Muscle of arm (tissue), 1 donor: ENCODE measurements at regions not wholly inside any gene's neighbourhood (a gene's known extent, or its start where the extent isn't known, plus 50 kb on each side); places are given as distances from the start of the nearest gene placed in this dataset.
"Not testable (repeated sequence)": the region's sequence is repeated elsewhere in the genome, so short reads cannot be mapped to it uniquely, and the experiment has no call there.

Source experiments
- DNase-seq: peaks from one replicate; pipeline ENCODE4 v3.0.0-alpha.2; 2013

GRCh38 chr1:43108080-43108479, 64.0 kb downstream of the EBNA1BP2 start:
- no peak for DNase-seq

- no peak for DNase-seq
Observed at GRCh38 chr1:43107664-43108063, 64.4 kb downstream of the EBNA1BP2 start.

- DNase-seq, result no peak
Observed at GRCh38 chr1:43104027-43104763, 67.9 kb downstream of the EBNA1BP2 start.

GRCh38 chr1:43101061-43101460, 71.0 kb downstream of the EBNA1BP2 start:
- no peak for DNase-seq

DNA sequence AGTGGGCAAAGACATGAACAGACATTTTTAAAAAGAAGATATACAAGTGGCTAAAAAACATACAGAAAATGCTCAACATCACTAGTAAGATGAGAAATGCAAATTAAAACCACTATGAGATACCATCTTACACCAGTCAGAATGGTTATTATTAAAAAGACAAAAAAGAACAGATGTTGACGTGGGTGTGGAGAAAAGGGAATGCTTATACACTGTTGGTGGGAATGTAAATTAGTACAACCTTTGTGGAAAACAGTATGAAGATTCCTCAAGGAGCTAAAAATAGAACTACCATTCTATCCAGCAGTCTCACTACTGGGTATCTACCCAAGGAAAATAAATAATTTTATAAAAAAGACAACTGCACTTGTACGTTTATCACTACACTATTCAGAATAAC, 73.9 kb downstream of the EBNA1BP2 start:
- DNase-seq, result no peak

- DNase-seq, result not testable (repeated sequence)
Observed at GRCh38 chr1:43096528-43096927, 75.6 kb downstream of the EBNA1BP2 start.

- DNase-seq, result not testable (repeated sequence)
Observed at GRCh38 chr1:43090812-43091211, 81.3 kb downstream of the EBNA1BP2 start.

DNA sequence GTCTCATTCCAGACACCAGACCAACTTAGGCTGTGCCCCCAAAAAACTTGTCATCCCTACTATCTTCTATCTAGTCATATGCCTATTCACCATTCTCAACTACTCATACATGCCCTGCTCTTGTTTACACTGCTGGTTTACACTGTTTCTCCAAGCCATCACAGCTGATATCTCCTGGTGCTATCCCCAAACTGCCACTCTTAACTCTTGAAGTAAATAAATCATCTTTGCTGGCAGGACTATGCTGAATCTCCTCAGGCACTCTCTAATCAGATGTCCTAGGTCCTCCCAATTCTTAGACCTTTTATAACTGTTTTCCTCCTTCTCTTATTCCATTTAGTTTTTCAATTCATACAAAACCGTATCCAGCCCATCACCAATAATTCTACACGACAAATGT, 81.9 kb downstream of the EBNA1BP2 start:
- not testable (repeated sequence) for DNase-seq

- no peak for DNase-seq
Observed at GRCh38 chr1:43083375-43083891, 88.7 kb downstream of the EBNA1BP2 start.

DNA sequence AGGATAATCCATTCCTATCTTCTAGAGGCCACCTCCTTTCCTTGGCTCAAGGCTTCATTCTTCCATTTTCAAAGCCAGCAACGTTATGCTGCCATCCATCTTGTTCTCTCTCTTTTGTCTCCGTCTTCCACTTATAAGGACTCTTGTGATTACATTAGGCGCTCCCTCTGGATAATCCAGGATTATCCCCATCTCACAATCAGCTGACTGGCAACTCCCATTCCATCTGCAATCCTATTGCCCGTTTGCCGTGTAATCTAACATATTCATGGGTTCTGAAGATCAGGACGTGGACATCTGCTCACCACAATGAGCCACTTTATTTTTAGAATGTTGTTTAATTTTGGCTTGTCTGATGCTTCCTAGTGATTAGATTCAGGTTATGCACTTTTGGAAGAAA, 89.3 kb downstream of the EBNA1BP2 start:
- DNase-seq, result no peak

DNA sequence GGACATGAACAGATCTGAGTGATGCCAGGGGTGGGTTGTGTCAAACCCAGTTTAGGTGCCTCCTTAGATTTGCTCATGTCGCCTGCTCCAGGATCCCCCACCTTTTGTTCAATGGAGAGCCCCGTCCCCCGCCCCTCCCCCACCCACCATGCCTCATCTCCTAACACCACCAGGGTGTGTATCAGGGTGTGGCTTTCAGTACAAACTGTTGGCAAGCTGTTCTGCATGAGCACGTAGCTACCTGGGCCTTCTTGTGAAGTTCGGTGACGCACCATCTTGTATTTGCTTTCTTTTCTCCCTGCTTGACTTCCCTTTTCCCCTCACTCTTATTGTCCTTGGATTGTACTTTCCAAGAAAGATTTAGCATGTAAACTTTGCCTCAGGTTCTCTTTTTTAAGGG, 94.8 kb downstream of the EBNA1BP2 start:
- no peak for DNase-seq

- DNase-seq, result no peak
Observed at GRCh38 chr1:43074709-43075108, 97.4 kb downstream of the EBNA1BP2 start.

DNA sequence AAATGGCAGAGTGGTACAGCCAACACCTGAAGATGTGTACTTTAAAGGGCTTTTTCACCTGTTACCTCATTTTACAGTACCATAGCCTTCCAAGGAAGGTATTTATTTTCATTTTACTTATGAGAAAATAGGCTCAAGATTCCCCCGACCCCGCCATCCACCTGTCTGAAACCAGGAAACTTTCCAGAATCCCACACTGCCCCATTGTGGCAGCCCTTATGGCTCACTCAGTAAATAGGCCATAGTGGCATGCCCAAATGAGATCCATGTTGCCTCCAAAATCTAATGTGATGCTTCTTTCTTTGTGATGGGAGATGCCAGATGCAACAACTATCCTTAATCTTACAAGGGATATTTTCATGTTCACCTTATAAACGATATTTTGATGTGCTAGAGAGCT, 97.8 kb downstream of the EBNA1BP2 start:
- DNase-seq, result no peak

DNA sequence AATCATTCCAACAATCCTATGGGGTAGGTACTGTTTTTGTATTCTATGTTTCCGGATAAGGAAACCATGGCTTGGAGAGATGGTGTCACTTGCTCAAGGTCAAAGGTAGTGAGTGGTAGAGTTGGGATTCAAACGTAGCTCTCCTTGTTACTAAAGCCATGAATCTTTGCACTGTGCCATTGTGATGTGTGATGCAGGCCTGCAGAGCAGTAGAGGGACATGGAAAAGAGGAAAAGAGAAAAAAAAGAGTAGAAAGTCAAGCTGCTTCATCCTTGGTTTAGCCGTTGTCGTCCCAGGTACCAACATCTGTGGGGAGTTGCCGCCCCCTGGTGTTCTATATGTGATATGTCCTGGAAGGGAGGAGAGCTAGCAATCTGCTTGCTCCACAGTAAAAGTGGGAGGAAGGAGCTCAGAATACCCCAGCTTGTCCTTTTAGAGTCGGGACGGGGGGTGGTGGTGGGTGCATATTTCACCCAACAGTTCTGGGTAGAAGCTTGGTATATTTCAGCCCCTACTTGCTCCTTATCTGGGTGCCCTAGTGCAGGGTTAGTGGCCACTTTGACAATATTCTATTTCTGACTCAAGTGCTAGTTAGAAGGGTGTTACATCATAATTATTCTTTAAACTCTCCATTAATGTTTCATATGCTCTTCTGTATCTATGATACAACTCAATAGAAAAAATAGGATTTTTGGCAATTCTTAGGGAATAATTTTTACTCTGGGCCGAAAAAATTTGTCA, 98.4 kb downstream of the EBNA1BP2 start:
- peak; percentile 81 for DNase-seq

GRCh38 chr1:43072314-43072713, 99.8 kb downstream of the EBNA1BP2 start:
- no peak for DNase-seq

DNA sequence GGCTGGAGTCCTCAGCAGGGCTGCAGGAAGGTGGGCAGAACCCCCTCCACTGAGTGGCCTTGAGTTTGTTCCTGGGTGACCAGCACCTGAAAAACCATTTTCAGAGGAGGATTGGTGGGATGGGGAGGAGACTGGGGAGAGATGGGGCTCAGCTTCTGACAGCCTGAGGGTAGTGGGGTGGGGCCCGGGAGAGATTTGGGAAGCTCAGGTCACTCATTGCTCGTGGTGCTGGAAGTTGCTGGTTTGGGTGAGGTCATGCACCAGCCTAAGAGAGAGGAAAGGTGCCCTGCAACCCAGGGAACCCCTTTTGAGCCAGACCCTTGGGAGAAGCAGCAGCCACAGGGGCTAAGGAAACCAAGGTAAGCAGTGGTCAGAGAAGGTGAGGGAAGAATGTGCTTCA, 100.8 kb downstream of the EBNA1BP2 start:
- no peak for DNase-seq

DNA sequence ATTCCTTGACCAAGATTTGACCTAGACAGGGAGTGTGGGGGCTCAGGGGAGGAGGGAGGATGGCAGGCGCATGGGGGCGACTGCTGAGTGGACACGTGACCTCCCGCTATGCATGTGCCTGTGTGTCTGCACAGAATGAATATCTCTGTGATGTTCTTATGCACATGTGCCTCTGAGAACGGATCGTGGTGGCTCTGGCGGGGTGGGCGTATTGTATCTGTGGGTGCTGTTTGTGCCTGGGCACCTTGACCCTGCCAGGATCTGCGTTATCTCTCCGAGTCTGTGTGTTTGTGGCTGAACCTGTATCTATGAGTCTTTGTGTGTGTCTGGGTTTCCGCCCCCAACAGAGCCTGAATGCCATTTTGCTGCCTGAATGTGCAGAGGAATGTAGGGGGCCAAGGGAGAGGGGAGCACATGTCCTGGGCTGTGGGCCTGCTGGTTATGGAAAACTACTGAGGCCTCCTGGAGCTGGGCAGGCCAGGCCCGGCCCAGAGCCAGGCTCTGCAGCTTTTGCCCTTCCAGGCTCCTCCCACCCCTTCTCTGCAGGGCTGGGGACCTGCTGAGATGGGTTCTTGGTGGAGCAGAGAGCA, 102.5 kb downstream of the EBNA1BP2 start:
- DNase-seq, result no peak

DNA sequence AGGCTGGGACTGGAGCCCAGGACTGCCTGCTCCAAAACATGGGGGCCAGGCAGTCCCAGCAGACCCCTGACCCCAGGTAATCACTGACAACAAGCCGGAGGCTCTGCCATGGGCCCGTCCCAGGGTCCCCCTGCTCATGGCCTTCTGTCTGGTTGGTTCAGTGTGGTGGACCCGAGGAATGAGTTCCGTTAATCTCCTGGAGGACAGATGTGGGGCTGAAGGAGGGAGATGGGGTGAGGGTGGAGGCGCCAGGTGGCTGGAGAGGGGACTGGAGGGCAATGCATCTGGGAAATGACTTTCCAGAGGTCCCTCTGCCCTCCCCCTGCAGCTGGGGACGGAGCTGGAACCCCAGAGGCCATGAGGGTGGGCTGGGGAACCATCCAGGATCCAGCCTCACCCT, 103.2 kb downstream of the EBNA1BP2 start:
- DNase-seq, result no peak

- peak; percentile 22 for DNase-seq
Observed at GRCh38 chr1:43067977-43068751, 103.9 kb downstream of the EBNA1BP2 start.

DNA sequence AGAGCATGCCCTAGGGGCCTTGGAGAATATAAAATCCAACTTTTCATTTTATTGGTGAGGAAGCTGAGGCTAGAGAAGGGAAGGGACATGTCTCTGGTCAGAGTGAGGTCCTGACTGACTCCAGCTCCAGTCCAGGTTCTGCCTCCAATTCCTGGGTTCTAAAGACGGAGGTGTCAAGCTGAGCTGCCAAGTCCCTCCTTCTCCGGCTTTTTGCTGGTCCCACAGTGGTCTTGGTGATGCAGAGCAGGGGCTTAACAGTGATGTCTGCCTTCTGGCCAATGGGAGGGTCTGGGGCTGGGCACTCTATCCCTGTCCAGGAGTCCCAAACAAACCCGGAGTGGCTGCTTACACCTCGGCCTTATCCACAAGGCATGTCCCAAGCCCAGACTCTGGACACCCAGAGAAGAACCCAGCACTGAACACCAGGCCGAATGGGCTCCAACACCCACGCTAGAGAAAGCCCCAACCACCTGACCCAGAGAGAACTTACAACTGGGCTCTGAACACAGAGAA, 104.8 kb downstream of the EBNA1BP2 start:
- DNase-seq, result no peak

DNA sequence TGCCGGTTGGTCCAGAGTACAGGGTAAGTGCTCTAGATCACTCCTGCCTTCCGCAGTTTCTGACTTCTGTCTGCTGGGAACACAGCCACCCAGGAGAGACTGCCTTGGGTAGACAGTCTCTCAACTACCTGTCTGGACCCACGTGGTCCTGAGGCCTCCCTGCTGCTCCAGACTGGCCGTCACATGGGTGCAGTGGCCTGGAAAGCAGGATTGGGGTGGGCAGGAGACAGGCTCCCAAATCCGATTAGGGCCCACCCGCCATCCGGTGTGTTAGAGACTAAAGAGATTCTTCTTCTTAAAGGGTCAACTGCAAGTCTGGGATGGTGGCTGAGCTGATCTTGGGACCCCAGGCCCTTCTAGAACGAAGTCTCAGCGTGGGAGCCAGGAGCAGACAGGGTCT, 105.5 kb downstream of the EBNA1BP2 start:
- DNase-seq, result no peak
